Endothelial cell of umbilical vein (primary cell): ENCODE measurements at regions not wholly inside any gene's neighbourhood (a gene's known extent, or its start where the extent isn't known, plus 50 kb on each side); places are given as distances from the start of the nearest gene placed in this dataset.

Experiments used
- EZH2 ChIP-seq: IDR thresholded peaks from 2 replicates; pipeline ENCODE4 v1.6.1; 2012; ENCODE audit warnings: borderline replicate concordance, low read depth, mild to moderate bottlenecking, moderate library complexity, low read length, inconsistent platforms; ENCODE audit not compliant: severe bottlenecking
- FOS ChIP-seq: IDR thresholded peaks from 2 replicates; pipeline ENCODE4 v1.6.1; 2011; ENCODE audit warnings: mild to moderate bottlenecking, low read length, moderate library complexity, borderline replicate concordance; ENCODE audit not compliant: insufficient read depth
- JUN ChIP-seq: IDR thresholded peaks from 2 replicates; pipeline ENCODE4 v1.6.1; 2011; ENCODE audit warnings: borderline replicate concordance, low read depth; ENCODE audit not compliant: insufficient read length, insufficient read depth
- MYC ChIP-seq: IDR thresholded peaks from one replicate; pipeline ENCODE4 v1.6.1; 2011; ENCODE audit warnings: mild to moderate bottlenecking, low read depth, low read length
- POLR2A ChIP-seq: IDR thresholded peaks from 2 replicates; pipeline ENCODE4 v1.6.1; 2012; ENCODE audit warnings: low read depth, mild to moderate bottlenecking, control low read depth, low read length
- POLR2AphosphoS5 ChIP-seq: IDR thresholded peaks from 2 replicates; pipeline ENCODE4 v1.6.1; 2012; ENCODE audit warnings: low read depth, mild to moderate bottlenecking, control low read depth, low read length, moderate library complexity; ENCODE audit not compliant: insufficient read depth
- TF ChIP-seq, protein P1 (sequence below), 2 donors: IDR thresholded peaks; 1 replicate in 1 of 2; 2 replicates in 1 of 2; pipeline ENCODE4 v1.5.1; 2011; ENCODE audit warnings: low read length in 2 of 2, mild to moderate bottlenecking in 2 of 2, moderate library complexity in 2 of 2, control low read depth in 1 of 2, inconsistent platforms in 1 of 2, low read depth in 1 of 2; ENCODE audit not compliant: insufficient read depth in 1 of 2; ENCODE audit errors: extremely low read depth in 1 of 2
- TF ChIP-seq, protein P2 (sequence below): IDR thresholded peaks from 2 replicates; pipeline ENCODE4 v1.6.1; 2011; ENCODE audit not compliant: insufficient read depth, insufficient read length

DNA sequence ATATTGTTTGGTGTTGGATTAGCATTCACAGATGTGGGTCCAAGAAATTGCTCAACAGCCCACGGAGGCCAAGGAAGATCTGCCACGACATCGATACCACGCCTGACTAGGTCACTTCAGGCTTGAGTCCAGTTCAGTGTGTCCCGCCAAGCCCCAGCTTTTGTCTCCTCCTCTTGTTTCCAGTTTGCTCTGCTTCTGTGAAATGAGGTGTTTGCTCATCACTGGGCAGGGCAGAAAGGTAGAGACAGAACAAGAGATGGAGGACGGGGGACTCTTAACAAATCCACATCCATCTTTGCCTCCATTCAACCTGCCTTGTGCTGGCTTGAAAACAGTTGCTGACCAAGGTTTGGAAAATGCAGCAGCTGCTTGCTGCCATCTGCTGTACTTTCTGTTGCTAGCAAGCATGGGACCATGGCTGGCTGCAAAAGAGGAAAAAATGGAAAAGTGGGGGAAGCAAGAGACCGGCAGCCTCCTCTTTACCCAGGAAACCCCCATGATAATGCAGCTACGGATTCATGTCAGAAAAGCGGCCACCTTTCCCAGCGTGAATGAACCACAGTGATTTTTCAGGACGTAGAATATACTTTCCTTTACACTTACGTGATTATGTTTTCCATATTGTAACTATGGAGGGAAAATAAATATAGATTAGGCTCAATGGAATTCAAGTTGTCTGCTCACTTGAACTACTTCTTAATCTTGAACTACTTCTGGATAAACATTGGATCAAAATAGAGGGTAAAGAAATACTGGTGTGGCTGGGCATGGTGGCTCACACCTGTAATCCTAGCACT is 80.2 kb upstream of the GREM2 start:
- TF ChIP-seq, protein P1, sequence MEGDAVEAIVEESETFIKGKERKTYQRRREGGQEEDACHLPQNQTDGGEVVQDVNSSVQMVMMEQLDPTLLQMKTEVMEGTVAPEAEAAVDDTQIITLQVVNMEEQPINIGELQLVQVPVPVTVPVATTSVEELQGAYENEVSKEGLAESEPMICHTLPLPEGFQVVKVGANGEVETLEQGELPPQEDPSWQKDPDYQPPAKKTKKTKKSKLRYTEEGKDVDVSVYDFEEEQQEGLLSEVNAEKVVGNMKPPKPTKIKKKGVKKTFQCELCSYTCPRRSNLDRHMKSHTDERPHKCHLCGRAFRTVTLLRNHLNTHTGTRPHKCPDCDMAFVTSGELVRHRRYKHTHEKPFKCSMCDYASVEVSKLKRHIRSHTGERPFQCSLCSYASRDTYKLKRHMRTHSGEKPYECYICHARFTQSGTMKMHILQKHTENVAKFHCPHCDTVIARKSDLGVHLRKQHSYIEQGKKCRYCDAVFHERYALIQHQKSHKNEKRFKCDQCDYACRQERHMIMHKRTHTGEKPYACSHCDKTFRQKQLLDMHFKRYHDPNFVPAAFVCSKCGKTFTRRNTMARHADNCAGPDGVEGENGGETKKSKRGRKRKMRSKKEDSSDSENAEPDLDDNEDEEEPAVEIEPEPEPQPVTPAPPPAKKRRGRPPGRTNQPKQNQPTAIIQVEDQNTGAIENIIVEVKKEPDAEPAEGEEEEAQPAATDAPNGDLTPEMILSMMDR (IDR thresholded peaks at IDR 0.05; ENCODE audit: extremely low read depth in 1 of 2, insufficient read depth in 1 of 2, low read depth in 1 of 2, low read length in 2 of 2): no peak
- TF ChIP-seq EZH2: no peak
- no peak for TF ChIP-seq POLR2A
- TF ChIP-seq JUN: no peak
- TF ChIP-seq POLR2AphosphoS5: no peak
- no peak for TF ChIP-seq FOS
- TF ChIP-seq MYC: no peak
- TF ChIP-seq, protein P2, sequence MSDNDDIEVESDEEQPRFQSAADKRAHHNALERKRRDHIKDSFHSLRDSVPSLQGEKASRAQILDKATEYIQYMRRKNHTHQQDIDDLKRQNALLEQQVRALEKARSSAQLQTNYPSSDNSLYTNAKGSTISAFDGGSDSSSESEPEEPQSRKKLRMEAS: no peak
